ENCODE measurements at regions not wholly inside any gene's neighbourhood (a gene's known extent, or its start where the extent isn't known, plus 50 kb on each side); places are given as distances from the start of the nearest gene placed in this dataset.

DNA sequence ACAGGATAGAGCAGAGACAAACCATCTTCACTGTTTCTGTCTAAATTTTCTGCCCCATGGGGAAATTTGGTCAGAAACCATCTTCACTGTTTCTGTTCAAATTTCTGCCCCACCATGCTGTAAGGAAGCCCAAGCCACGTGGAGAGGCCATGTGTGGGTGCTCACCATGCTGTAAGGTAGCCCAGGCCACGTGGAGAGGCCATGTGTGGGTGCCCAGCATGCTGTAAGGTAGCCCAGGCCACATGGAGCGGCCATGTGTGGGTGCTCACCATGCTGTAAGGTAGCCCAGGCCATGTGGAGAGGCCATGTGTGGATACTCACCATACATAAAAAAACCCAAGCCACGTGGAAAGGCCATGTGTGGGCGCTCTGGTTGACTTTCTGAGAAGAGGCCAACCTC, 1088.7 kb upstream of the AUTS2 start:
- H3K23ac ChIP-seq (ENCODE audit: insufficient read length): no peak overlapping the region
- H3K56ac ChIP-seq (replicated peaks; ENCODE audit: insufficient read length, low read depth, low read length): no peak overlapping the region
- H4K20me1 ChIP-seq (replicated peaks in 1 of 2; ENCODE audit: control insufficient read depth in 1 of 2, insufficient read depth in 2 of 2, low read length in 2 of 2): no peaks in the 10 kb centered on the region
- no peak overlapping the region; the same call in 1 of the 2 replicates for H2AK5ac ChIP-seq (ENCODE audit: low read depth, low read length)
- 0 out of 2 replicates have a peak overlapping the region, but pooled peaks have one; percentile 2 for H2AFZ ChIP-seq (ENCODE audit: low read length)
- H2BK20ac ChIP-seq (ENCODE audit: low read length): no peak overlapping the region; the same call in 1 of the 2 replicates
- H2BK5ac ChIP-seq (ENCODE audit: low read depth, low read length): no peak overlapping the region
- peaks cover 0 to 5% of the 10 kb centered on the region in 2 experiments; a peak in 1 of 4 replicates for H3K9me3 ChIP-seq (ENCODE audit: insufficient read depth in 2 of 2, low read depth in 1 of 2, low read length in 1 of 2)
- no peak overlapping the region for H2BK12ac ChIP-seq (ENCODE audit: low read depth, low read length)
- H3K36me3 ChIP-seq (ENCODE audit: control insufficient read depth in 2 of 4, insufficient read depth in 4 of 4, low read length in 3 of 4): no peaks in the 10 kb centered on the region
- FAIRE-seq (no peak), DNase-seq (ENCODE audit: low read depth in 1 of 2, low spot score in 2 of 2) (no peak)
- H3K79me1 ChIP-seq (ENCODE audit: low read depth, low read length): no peaks in the 10 kb centered on the region
- H4K5ac ChIP-seq (ENCODE audit: insufficient read length, low read depth, low read length): no peak overlapping the region
- no peaks in the 10 kb centered on the region for H3K79me2 ChIP-seq (ENCODE audit: control insufficient read depth in 1 of 2, insufficient read depth in 2 of 2, low read length in 2 of 2)
- H3K4me1 ChIP-seq (replicated peaks in 1 of 4; ENCODE audit: control insufficient read depth in 3 of 4, insufficient read depth in 4 of 4, low read length in 3 of 4): peaks cover 1 to 6% (median 5%) of the 10 kb centered on the region in 4 experiments; a peak in 4 of 7 replicates
- no peak overlapping the region for H3K18ac ChIP-seq (ENCODE audit: extremely low read depth, low read length)
- H3K27ac ChIP-seq (ENCODE audit: low read depth, low read length): no peak overlapping the region
- H3K4me2 ChIP-seq (ENCODE audit: insufficient read depth in 1 of 2, low read depth in 2 of 2, low read length in 2 of 2): no peak overlapping the region
- POLR2A ChIA-PET (ENCODE audit: partially characterized antibody): no interaction called here
- H4K91ac ChIP-seq (replicated peaks; ENCODE audit: insufficient read length, low read length): no peak overlapping the region
- no peaks in the 10 kb centered on the region for H3K27me3 ChIP-seq (replicated peaks in 1 of 4; ENCODE audit: control insufficient read depth in 3 of 4, extremely low read depth in 1 of 4, insufficient read depth in 3 of 4, low read length in 3 of 4)
- no peak overlapping the region for H3K9ac ChIP-seq (replicated peaks in 1 of 4; ENCODE audit: extremely low read depth in 1 of 4, low read depth in 3 of 4, low read length in 3 of 4)
- CTCF ChIA-PET (ENCODE audit: partially characterized antibody): no interaction called here
- H4K8ac ChIP-seq (ENCODE audit: extremely low read depth, insufficient read depth, low read length): no peak overlapping the region
- H3K23me2 ChIP-seq (ENCODE audit: low read depth, low read length): no peaks in the 10 kb centered on the region; the same call in 1 of the 2 replicates
- WGBS, 2 experiments (ENCODE audit: extremely low coverage in 1 of 2, insufficient coverage in 1 of 2, insufficient read length in 1 of 2, insufficient replicate concordance in 2 of 2, low coverage in 1 of 2, low lambda C conversion rate in 2 of 2, missing lambda C conversion rate in 1 of 2): 91% methylated on average over 5 of the region's 5 CpGs; no CpG with 5 or more reads in 1 of the 2 experiments
- no peak overlapping the region; the same call in 1 of the 2 replicates for H2BK15ac ChIP-seq (ENCODE audit: low read length)
- no peak overlapping the region for H3K14ac ChIP-seq (ENCODE audit: insufficient read length)
- no peak for TF ChIP-seq GABPA (IDR thresholded peaks at IDR 0.05; ENCODE audit: borderline replicate concordance, insufficient read depth, low read length)
- TF ChIP-seq GTF2F1 (IDR thresholded peaks at IDR 0.05; ENCODE audit: borderline replicate concordance, low read depth, low read length): no peak
- TF ChIP-seq SIN3A (conservative IDR thresholded peaks at IDR 0.05 in 1 of 2, IDR thresholded peaks at IDR 0.05 in 1 of 2; ENCODE audit: low read depth in 1 of 2, low read length in 2 of 2): no peak
- no peak for TF ChIP-seq TAF1 (IDR thresholded peaks at IDR 0.05; ENCODE audit: low read depth, low read length)
- no peak for TF ChIP-seq HDAC2 (IDR thresholded peaks at IDR 0.05; ENCODE audit: borderline replicate concordance in 1 of 2, low read depth in 2 of 2, low read length in 2 of 2)
- TF ChIP-seq ASH2L (IDR thresholded peaks at IDR 0.05; ENCODE audit: low read length): no peak
- no peak for TF ChIP-seq CBX5 (IDR thresholded peaks at IDR 0.05; ENCODE audit: low read depth, low read length)
- no peak for TF ChIP-seq FOSL1 (IDR thresholded peaks at IDR 0.05; ENCODE audit: insufficient read depth, low read depth, low read length)
- TF ChIP-seq EP300 (IDR thresholded peaks at IDR 0.05; ENCODE audit: borderline replicate concordance in 1 of 2, low read depth in 2 of 2, low read length in 2 of 2): no peak
- no peak for TF ChIP-seq JUN (IDR thresholded peaks at IDR 0.05; ENCODE audit: low read depth, low read length)
- no peak overlapping the region for H2BK120ac ChIP-seq (replicated peaks; ENCODE audit: low read depth, low read length)
- H3K4me3 ChIP-seq (ENCODE audit: extremely low read depth in 1 of 4, insufficient read depth in 2 of 4, low read depth in 3 of 4, low read length in 4 of 4): no peak overlapping the region
- no peak overlapping the region for H3K4ac ChIP-seq (replicated peaks; ENCODE audit: insufficient read length, low read depth, low read length)

Data from H1 (cell line).